ENCODE measurements at regions not wholly inside any gene's neighbourhood (a gene's known extent, or its start where the extent isn't known, plus 50 kb on each side); places are given as distances from the start of the nearest gene placed in this dataset.
"Not testable (repeated sequence)": the region's sequence is repeated elsewhere in the genome, so short reads cannot be mapped to it uniquely, and the experiment has no call there.

DNA sequence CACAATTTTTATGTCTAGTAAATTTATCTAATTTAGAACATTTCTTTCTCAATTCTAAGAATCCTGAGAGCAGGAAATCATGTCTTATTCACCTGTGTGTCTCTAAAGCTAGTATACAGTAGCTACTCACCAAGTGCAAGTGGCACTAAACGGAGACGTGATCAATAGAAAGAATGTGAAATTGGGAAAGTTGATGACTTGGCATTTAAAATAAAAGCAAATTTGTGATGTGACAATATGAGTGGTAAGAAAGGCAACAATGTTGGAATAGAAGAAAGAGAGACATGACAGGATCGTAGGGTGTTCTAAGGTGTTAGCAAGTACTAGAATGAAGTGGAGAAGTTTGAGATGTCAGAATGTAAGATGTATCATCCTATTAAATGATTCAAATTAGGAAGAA, 725.9 kb downstream of the BCKDHB start:
- Mint-ChIP-seq H3K4me1 (ENCODE audit: low read depth, unreplicated experiment) (no peaks in the 10 kb centered on the region), H3K36me3 (ENCODE audit: insufficient read depth, unreplicated experiment) (no peaks in the 10 kb centered on the region), H3K27ac (ENCODE audit: unreplicated experiment) (no peak overlapping the region), H3K4me3 (ENCODE audit: low read depth, unreplicated experiment) (no peak overlapping the region), H3K9me3 (ENCODE audit: low read depth, unreplicated experiment) (peaks cover 7% of the 10 kb centered on the region), H3K27me3 (ENCODE audit: unreplicated experiment) (no peaks in the 10 kb centered on the region)
- intact Hi-C loops (cut with micrococcal nuclease; ENCODE audit: unreplicated experiment), result no loop called here
- BruUV-seq (replicated peaks), result no TSS peak
- TF ChIP-seq, protein P1, sequence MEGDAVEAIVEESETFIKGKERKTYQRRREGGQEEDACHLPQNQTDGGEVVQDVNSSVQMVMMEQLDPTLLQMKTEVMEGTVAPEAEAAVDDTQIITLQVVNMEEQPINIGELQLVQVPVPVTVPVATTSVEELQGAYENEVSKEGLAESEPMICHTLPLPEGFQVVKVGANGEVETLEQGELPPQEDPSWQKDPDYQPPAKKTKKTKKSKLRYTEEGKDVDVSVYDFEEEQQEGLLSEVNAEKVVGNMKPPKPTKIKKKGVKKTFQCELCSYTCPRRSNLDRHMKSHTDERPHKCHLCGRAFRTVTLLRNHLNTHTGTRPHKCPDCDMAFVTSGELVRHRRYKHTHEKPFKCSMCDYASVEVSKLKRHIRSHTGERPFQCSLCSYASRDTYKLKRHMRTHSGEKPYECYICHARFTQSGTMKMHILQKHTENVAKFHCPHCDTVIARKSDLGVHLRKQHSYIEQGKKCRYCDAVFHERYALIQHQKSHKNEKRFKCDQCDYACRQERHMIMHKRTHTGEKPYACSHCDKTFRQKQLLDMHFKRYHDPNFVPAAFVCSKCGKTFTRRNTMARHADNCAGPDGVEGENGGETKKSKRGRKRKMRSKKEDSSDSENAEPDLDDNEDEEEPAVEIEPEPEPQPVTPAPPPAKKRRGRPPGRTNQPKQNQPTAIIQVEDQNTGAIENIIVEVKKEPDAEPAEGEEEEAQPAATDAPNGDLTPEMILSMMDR (IDR thresholded peaks at IDR 0.05; ENCODE audit: unreplicated experiment), result no peak
- CTCF ChIA-PET, result no interaction called here
- no peak for DNase-seq

DNA sequence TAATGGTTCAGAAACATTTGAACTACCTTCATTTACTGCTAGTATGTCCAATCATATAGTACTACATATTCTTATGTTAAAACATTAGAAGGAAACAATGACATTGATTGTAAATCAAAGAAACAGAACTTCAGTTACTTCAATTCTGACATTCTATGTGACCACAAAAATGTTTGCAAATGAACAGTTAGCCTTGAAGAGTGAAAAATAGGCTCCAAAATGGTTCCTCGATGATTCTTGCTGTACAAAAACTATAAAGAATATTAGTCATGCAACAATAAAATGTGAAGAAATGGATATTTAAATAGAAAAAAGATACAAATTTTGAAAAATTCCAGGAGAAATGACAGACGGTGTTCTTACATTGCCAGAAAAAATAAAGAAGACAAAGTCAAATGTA, 686.9 kb downstream of the BCKDHB start:
- BruUV-seq (replicated peaks), result no TSS peak
- intact Hi-C loops (cut with micrococcal nuclease; ENCODE audit: unreplicated experiment), result no loop called here
- H3K4me1 Mint-ChIP-seq (ENCODE audit: low read depth, unreplicated experiment), result no peaks in the 10 kb centered on the region
- TF ChIP-seq, protein P1 (IDR thresholded peaks at IDR 0.05; ENCODE audit: unreplicated experiment), result no peak
- DNase-seq, result no peak
- CTCF ChIA-PET, result no interaction called here
- no peaks in the 10 kb centered on the region for H3K27me3 Mint-ChIP-seq (ENCODE audit: unreplicated experiment)
- H3K36me3 Mint-ChIP-seq (ENCODE audit: insufficient read depth, unreplicated experiment), result no peaks in the 10 kb centered on the region
- H3K4me3 Mint-ChIP-seq (ENCODE audit: low read depth, unreplicated experiment), result no peak overlapping the region
- peaks cover under 1% of the 10 kb centered on the region for H3K9me3 Mint-ChIP-seq (ENCODE audit: low read depth, unreplicated experiment)
- H3K27ac Mint-ChIP-seq (ENCODE audit: unreplicated experiment), result no peak overlapping the region

DNA sequence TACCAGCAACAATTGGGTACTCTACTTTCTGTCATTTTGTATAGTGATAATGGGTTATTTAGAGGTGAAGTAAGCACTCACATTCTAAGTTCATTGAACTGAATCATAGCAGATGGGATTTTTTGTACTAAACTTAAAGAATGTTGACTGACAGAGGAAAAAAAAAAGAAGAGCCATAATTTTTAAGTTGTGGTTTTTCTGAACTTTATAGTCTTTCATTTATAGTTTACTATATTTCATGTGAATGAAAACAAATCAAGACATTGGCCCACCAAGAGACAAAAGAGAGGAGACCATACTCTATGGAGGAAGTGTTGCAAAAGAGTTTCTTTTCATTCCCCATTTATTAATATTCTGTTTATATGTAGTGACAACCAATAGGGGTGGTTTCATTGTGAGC, 685.7 kb downstream of the BCKDHB start:
- CTCF ChIA-PET, result no interaction called here
- H3K9me3 Mint-ChIP-seq (ENCODE audit: low read depth, unreplicated experiment), result no peaks in the 10 kb centered on the region

DNA sequence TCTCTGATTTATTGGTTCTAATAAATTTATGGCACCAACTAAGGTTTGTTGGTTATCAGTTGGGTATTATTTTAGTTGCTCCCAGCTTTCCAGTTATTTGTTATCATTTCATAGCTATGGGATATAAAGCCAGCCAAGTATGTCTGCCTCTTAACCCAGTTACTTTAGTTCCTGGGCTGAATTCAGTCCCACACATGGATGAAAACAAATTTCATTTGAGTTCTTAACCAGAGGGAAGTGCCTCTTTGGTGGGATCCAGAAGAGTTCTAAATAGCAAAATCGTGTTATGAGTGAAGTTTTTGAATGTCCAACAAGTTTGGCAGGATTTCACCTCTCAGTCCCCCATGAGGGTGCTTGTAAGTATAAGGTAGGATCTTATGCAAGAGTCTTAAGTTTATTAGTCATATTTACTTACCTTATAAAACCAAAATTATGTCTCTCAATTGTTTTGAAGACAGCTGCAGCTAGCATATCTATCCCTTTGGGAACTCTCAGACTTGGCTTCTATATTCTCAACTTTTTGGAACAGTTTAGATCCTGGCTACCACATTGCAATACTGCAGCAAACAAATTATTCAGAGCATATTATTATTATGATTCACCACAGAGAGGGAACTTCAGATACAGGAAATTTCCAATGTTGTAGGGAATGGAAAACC, 683.6 kb downstream of the BCKDHB start:
- TF ChIP-seq, protein P1 (IDR thresholded peaks at IDR 0.05; ENCODE audit: unreplicated experiment), result no peak
- intact Hi-C loops (cut with micrococcal nuclease; ENCODE audit: unreplicated experiment), result no loop called here
- H3K27me3 Mint-ChIP-seq (ENCODE audit: unreplicated experiment), result no peaks in the 10 kb centered on the region
- H3K36me3 Mint-ChIP-seq (ENCODE audit: insufficient read depth, unreplicated experiment), result no peaks in the 10 kb centered on the region
- no peak for DNase-seq
- no TSS peak for BruUV-seq (replicated peaks)
- CTCF ChIA-PET, result no interaction called here
- H3K9me3 Mint-ChIP-seq (ENCODE audit: low read depth, unreplicated experiment), result peaks cover 2% of the 10 kb centered on the region
- no peak overlapping the region for H3K4me3 Mint-ChIP-seq (ENCODE audit: low read depth, unreplicated experiment)
- no peak overlapping the region for H3K27ac Mint-ChIP-seq (ENCODE audit: unreplicated experiment)
- H3K4me1 Mint-ChIP-seq (ENCODE audit: low read depth, unreplicated experiment), result no peaks in the 10 kb centered on the region

More for the DNA sequence above, 685.7 kb downstream of the BCKDHB start:
- Mint-ChIP-seq H3K36me3 (ENCODE audit: insufficient read depth, unreplicated experiment) (no peaks in the 10 kb centered on the region), H3K27ac (ENCODE audit: unreplicated experiment) (no peak overlapping the region), H3K27me3 (ENCODE audit: unreplicated experiment) (no peaks in the 10 kb centered on the region), H3K4me3 (ENCODE audit: low read depth, unreplicated experiment) (no peak overlapping the region), H3K4me1 (ENCODE audit: low read depth, unreplicated experiment) (no peaks in the 10 kb centered on the region)
- no peak for DNase-seq
- no TSS peak for BruUV-seq (replicated peaks)
- TF ChIP-seq, protein P1 (IDR thresholded peaks at IDR 0.05; ENCODE audit: unreplicated experiment), result no peak
- intact Hi-C loops (cut with micrococcal nuclease; ENCODE audit: unreplicated experiment), result no loop called here

DNA sequence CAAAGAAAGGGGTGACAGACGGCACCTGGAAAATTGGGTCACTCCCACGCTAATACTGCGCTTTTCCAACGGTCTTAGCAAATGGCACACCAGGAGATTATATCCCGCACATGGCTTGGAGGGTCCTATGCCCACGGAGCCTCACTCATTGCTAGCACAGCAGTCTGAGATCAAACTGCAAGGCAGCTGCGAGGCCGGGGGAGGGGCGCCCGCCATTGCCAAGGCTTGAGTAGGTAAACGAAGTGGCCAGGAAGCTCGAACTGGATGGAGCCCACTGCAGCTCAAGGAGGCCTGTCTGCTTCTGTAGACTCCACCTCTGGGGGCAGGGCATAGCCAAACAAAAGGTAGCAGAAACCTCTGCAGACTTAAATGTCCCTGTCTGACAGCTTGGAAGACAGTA, 676.8 kb downstream of the BCKDHB start:
- intact Hi-C loops (cut with micrococcal nuclease; ENCODE audit: unreplicated experiment); H3K9me3 Mint-ChIP-seq (ENCODE audit: low read depth, unreplicated experiment); BruUV-seq (replicated peaks); H3K27me3 Mint-ChIP-seq (ENCODE audit: unreplicated experiment); H3K4me1 Mint-ChIP-seq (ENCODE audit: low read depth, unreplicated experiment); H3K4me3 Mint-ChIP-seq (ENCODE audit: low read depth, unreplicated experiment); H3K36me3 Mint-ChIP-seq (ENCODE audit: insufficient read depth, unreplicated experiment); CTCF ChIA-PET; H3K27ac Mint-ChIP-seq (ENCODE audit: unreplicated experiment); DNase-seq: not testable (repeated sequence)

Data from Calu3 (cell line).